ENCODE measurements at regions not wholly inside any gene's neighbourhood (a gene's known extent, or its start where the extent isn't known, plus 50 kb on each side); places are given as distances from the start of the nearest gene placed in this dataset.

DNA sequence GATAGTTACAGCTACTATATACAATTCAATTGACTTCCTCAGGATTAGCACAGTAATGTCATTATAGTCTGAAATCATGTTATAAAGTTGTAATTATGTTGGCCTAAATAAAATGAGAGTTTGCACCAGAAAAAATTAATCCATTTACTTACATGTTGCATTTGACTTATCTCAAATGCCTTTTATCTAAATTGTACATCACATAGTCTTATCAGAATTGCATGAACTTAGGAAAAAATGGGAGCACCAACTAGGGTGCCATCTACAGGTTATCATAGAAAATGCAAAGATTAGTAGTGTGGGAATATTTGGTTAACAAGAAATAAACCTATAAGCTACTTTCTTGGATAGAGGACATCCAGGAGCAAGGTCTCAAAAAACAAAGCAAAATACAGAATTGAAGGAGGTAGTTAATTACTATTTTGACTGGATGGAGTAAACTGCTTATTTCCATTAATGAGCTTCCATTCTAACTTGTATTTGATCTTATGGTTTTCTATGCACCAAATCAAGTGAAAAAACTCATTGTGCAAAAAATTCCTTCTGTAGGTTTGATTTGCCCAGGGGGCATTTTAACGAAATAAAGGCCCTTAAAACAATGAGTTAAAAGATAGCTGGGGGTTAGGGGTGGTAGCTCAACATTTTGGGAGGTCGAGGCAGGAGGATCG, 60.0 kb upstream of the ORC5 start:
- TF ChIP-seq, protein P1, sequence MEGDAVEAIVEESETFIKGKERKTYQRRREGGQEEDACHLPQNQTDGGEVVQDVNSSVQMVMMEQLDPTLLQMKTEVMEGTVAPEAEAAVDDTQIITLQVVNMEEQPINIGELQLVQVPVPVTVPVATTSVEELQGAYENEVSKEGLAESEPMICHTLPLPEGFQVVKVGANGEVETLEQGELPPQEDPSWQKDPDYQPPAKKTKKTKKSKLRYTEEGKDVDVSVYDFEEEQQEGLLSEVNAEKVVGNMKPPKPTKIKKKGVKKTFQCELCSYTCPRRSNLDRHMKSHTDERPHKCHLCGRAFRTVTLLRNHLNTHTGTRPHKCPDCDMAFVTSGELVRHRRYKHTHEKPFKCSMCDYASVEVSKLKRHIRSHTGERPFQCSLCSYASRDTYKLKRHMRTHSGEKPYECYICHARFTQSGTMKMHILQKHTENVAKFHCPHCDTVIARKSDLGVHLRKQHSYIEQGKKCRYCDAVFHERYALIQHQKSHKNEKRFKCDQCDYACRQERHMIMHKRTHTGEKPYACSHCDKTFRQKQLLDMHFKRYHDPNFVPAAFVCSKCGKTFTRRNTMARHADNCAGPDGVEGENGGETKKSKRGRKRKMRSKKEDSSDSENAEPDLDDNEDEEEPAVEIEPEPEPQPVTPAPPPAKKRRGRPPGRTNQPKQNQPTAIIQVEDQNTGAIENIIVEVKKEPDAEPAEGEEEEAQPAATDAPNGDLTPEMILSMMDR (IDR thresholded peaks at IDR 0.05), result peak in 1 of 4 experiments; percentile 36
- TF ChIP-seq POLR2A (IDR thresholded peaks at IDR 0.05), result no peak
- TF ChIP-seq EP300 (IDR thresholded peaks at IDR 0.05), result no peak

Measured in gastroesophageal sphincter (tissue), 3 donors.